Activated naive CD8-positive, alpha-beta T cell (primary cell): ENCODE measurements at regions not wholly inside any gene's neighbourhood (a gene's known extent, or its start where the extent isn't known, plus 50 kb on each side); places are given as distances from the start of the nearest gene placed in this dataset.
"Not testable (repeated sequence)": the region's sequence is repeated elsewhere in the genome, so short reads cannot be mapped to it uniquely, and the experiment has no call there.

Source experiments
- H3K27ac Mint-ChIP-seq: one replicate; pipeline ENCODE4 v1.8.0; 2021; ENCODE audit warnings: mixed read lengths
- H3K27me3 Mint-ChIP-seq: one replicate; pipeline ENCODE4 v1.8.0; 2021; ENCODE audit warnings: mixed read lengths
- H3K36me3 Mint-ChIP-seq: one replicate; pipeline ENCODE4 v1.8.0; 2021; ENCODE audit warnings: mixed read lengths
- H3K4me1 Mint-ChIP-seq: one replicate; pipeline ENCODE4 v1.8.0; 2021; ENCODE audit warnings: low read depth, mixed read lengths
- H3K4me3 Mint-ChIP-seq: one replicate; pipeline ENCODE4 v1.8.0; 2021; ENCODE audit warnings: mild to moderate bottlenecking, mixed read lengths
- H3K9me3 Mint-ChIP-seq: one replicate; pipeline ENCODE4 v1.8.0; 2021; ENCODE audit warnings: low read depth, mixed read lengths

- H3K36me3 Mint-ChIP-seq, result no peaks in the 10 kb centered on the region
- no peaks in the 10 kb centered on the region for H3K9me3 Mint-ChIP-seq
- H3K27ac Mint-ChIP-seq, result no peak overlapping the region
- no peak overlapping the region for H3K4me3 Mint-ChIP-seq
- H3K27me3 Mint-ChIP-seq, result no peaks in the 10 kb centered on the region
- H3K4me1 Mint-ChIP-seq, result no peaks in the 10 kb centered on the region
Measured at GRCh38 chr22:22712092-22712658, 67.8 kb downstream of the GGTLC2 start.

- Mint-ChIP-seq H3K4me1 (peaks cover 2% of the 10 kb centered on the region), H3K9me3 (no peaks in the 10 kb centered on the region), H3K36me3 (no peaks in the 10 kb centered on the region), H3K4me3 (no peak overlapping the region), H3K27ac (no peak overlapping the region), H3K27me3 (no peaks in the 10 kb centered on the region)
Measured at GRCh38 chr22:22712666-22713365, 68.4 kb downstream of the GGTLC2 start.

- no peaks in the 10 kb centered on the region for H3K27me3 Mint-ChIP-seq
- no peaks in the 10 kb centered on the region for H3K36me3 Mint-ChIP-seq
- H3K9me3 Mint-ChIP-seq, result no peaks in the 10 kb centered on the region
- H3K27ac Mint-ChIP-seq, result no peak overlapping the region
- H3K4me3 Mint-ChIP-seq, result no peak overlapping the region
- H3K4me1 Mint-ChIP-seq, result peaks cover 3% of the 10 kb centered on the region
Measured at GRCh38 chr22:22713416-22713815, 69.0 kb downstream of the GGTLC2 start.

GRCh38 chr22:22714600-22715335, 70.4 kb downstream of the GGTLC2 start:
- Mint-ChIP-seq H3K27me3 (no peaks in the 10 kb centered on the region), H3K36me3 (no peaks in the 10 kb centered on the region), H3K4me3 (no peak overlapping the region), H3K4me1 (peaks cover 7% of the 10 kb centered on the region), H3K9me3 (no peaks in the 10 kb centered on the region), H3K27ac (no peak overlapping the region)

- peaks cover 18% of the 10 kb centered on the region for H3K4me1 Mint-ChIP-seq
- H3K27me3 Mint-ChIP-seq, result no peaks in the 10 kb centered on the region
- no peaks in the 10 kb centered on the region for H3K36me3 Mint-ChIP-seq
- H3K9me3 Mint-ChIP-seq, result no peaks in the 10 kb centered on the region
- H3K27ac Mint-ChIP-seq, result no peak overlapping the region
- H3K4me3 Mint-ChIP-seq, result no peak overlapping the region
Measured at GRCh38 chr22:22716136-22716665, 71.8 kb downstream of the GGTLC2 start.

- peaks cover 2% of the 10 kb centered on the region for H3K27me3 Mint-ChIP-seq
- H3K36me3 Mint-ChIP-seq, result no peaks in the 10 kb centered on the region
- no peak overlapping the region for H3K27ac Mint-ChIP-seq
- H3K9me3 Mint-ChIP-seq, result no peaks in the 10 kb centered on the region
- no peak overlapping the region for H3K4me3 Mint-ChIP-seq
- peaks cover 33% of the 10 kb centered on the region for H3K4me1 Mint-ChIP-seq
Measured at GRCh38 chr22:22717664-22718063, 73.2 kb downstream of the GGTLC2 start.

- H3K4me1 Mint-ChIP-seq, result peaks cover 33% of the 10 kb centered on the region
- H3K4me3 Mint-ChIP-seq, result no peak overlapping the region
- no peaks in the 10 kb centered on the region for H3K9me3 Mint-ChIP-seq
- H3K36me3 Mint-ChIP-seq, result no peaks in the 10 kb centered on the region
- H3K27me3 Mint-ChIP-seq, result peaks cover 2% of the 10 kb centered on the region
- no peak overlapping the region for H3K27ac Mint-ChIP-seq
Measured at GRCh38 chr22:22720201-22720723, 75.8 kb downstream of the GGTLC2 start.

- peaks cover 2% of the 10 kb centered on the region for H3K27me3 Mint-ChIP-seq
- H3K9me3 Mint-ChIP-seq, result no peaks in the 10 kb centered on the region
- no peak overlapping the region for H3K4me3 Mint-ChIP-seq
- H3K27ac Mint-ChIP-seq, result no peak overlapping the region
- H3K36me3 Mint-ChIP-seq, result no peaks in the 10 kb centered on the region
- peaks cover 33% of the 10 kb centered on the region for H3K4me1 Mint-ChIP-seq
Measured at GRCh38 chr22:22720724-22721261, 76.4 kb downstream of the GGTLC2 start.

- no peaks in the 10 kb centered on the region for H3K36me3 Mint-ChIP-seq
- peak overlapping the region; percentile 43 for H3K4me3 Mint-ChIP-seq
- H3K27me3 Mint-ChIP-seq, result peaks cover 2% of the 10 kb centered on the region
- peak overlapping the region; percentile 30 for H3K27ac Mint-ChIP-seq
- peaks cover 33% of the 10 kb centered on the region for H3K4me1 Mint-ChIP-seq
- H3K9me3 Mint-ChIP-seq, result no peaks in the 10 kb centered on the region
Measured at GRCh38 chr22:22721681-22722354, 77.4 kb downstream of the GGTLC2 start.

- no peak overlapping the region for H3K4me3 Mint-ChIP-seq
- H3K36me3 Mint-ChIP-seq, result no peaks in the 10 kb centered on the region
- H3K9me3 Mint-ChIP-seq, result no peaks in the 10 kb centered on the region
- peaks cover 6% of the 10 kb centered on the region for H3K4me1 Mint-ChIP-seq
- H3K27ac Mint-ChIP-seq, result no peak overlapping the region
- no peaks in the 10 kb centered on the region for H3K27me3 Mint-ChIP-seq
Measured at GRCh38 chr22:22728382-22728781, 84.0 kb downstream of the GGTLC2 start.

- Mint-ChIP-seq H3K9me3 (no peaks in the 10 kb centered on the region), H3K4me3 (no peak overlapping the region), H3K27me3 (no peaks in the 10 kb centered on the region), H3K27ac (no peak overlapping the region), H3K4me1 (peaks cover 10% of the 10 kb centered on the region), H3K36me3 (no peaks in the 10 kb centered on the region)
Measured at GRCh38 chr22:22730655-22731373, 86.4 kb downstream of the GGTLC2 start.

GRCh38 chr22:22731374-22731676, 86.9 kb downstream of the GGTLC2 start:
- peaks cover 10% of the 10 kb centered on the region for H3K4me1 Mint-ChIP-seq
- H3K9me3 Mint-ChIP-seq, result no peaks in the 10 kb centered on the region
- no peak overlapping the region for H3K27ac Mint-ChIP-seq
- H3K36me3 Mint-ChIP-seq, result no peaks in the 10 kb centered on the region
- H3K4me3 Mint-ChIP-seq, result no peak overlapping the region
- H3K27me3 Mint-ChIP-seq, result peaks cover 3% of the 10 kb centered on the region

- not testable (repeated sequence) for H3K4me1 Mint-ChIP-seq, H3K27me3 Mint-ChIP-seq, H3K36me3 Mint-ChIP-seq, H3K4me3 Mint-ChIP-seq, H3K27ac Mint-ChIP-seq, H3K9me3 Mint-ChIP-seq
Measured at GRCh38 chr22:22733006-22733405, 88.6 kb downstream of the GGTLC2 start.

GRCh38 chr22:22733881-22734373, 89.5 kb downstream of the GGTLC2 start:
- no peak overlapping the region for H3K27ac Mint-ChIP-seq
- H3K27me3 Mint-ChIP-seq, result peaks cover 5% of the 10 kb centered on the region

More at GRCh38 chr22:22733881-22734373, 89.5 kb downstream of the GGTLC2 start:
- H3K36me3 Mint-ChIP-seq, result no peaks in the 10 kb centered on the region
- peaks cover 6% of the 10 kb centered on the region for H3K4me1 Mint-ChIP-seq
- H3K9me3 Mint-ChIP-seq, result no peaks in the 10 kb centered on the region
- no peak overlapping the region for H3K4me3 Mint-ChIP-seq
